ENCODE measurements at regions not wholly inside any gene's neighbourhood (a gene's known extent, or its start where the extent isn't known, plus 50 kb on each side); places are given as distances from the start of the nearest gene placed in this dataset.
A peak's percentile ranks its signal among the peaks of the same experiment; 100 is the strongest.

DNA sequence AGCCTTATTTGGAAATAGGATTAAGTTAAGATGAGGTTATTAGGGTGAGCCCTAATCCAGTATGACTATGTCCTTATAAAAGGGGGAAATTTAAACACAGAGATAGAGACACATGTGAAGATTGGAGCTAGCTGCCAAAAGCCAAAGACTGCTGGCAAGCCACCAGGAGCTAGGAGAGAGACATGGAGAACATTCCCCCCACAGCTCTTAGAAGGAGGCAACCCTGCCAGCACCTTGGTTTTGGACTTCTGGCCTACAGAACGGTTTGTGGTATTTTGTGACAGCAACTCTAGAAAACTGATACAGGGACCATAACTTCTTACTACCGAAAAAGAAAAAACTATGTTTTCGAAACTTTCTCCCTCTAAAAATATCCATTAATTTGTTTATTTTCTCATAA, 245.3 kb upstream of the RARB start:
- Histone ChIP-seq H3K4me3 (replicated peaks in 1 of 3; ENCODE audit: low read depth in 2 of 3, low read length in 3 of 3) (no peak overlapping the region), H3K27ac (ENCODE audit: low read depth in 1 of 2, low read length in 2 of 2) (no peak overlapping the region), H3K79me2 (ENCODE audit: insufficient read depth, low read length) (no peaks in the 10 kb centered on the region), H3K4me2 (replicated peaks; ENCODE audit: extremely low read depth, low read length, poor library complexity, severe bottlenecking) (no peak overlapping the region), H3K36me3 (replicated peaks in 1 of 2; ENCODE audit: control insufficient read depth in 1 of 2, insufficient read depth in 2 of 2, low read length in 2 of 2) (no peaks in the 10 kb centered on the region), H3K9me3 (replicated peaks in 1 of 2; ENCODE audit: control insufficient read depth in 1 of 2, insufficient read depth in 1 of 2, low read length in 2 of 2) (peaks cover 3 to 4% of the 10 kb centered on the region in 2 donors), H2AFZ (ENCODE audit: insufficient read depth, low read depth, low read length, poor library complexity, severe bottlenecking) (no peak overlapping the region), H3K4me1 (ENCODE audit: control insufficient read depth in 1 of 2, insufficient read depth in 2 of 2, low read length in 2 of 2) (no peaks in the 10 kb centered on the region), H4K20me1 (ENCODE audit: insufficient read depth, low read length) (no peaks in the 10 kb centered on the region), H3K9ac (ENCODE audit: insufficient read depth, low read length, poor library complexity, severe bottlenecking) (no peak overlapping the region), H3K27me3 (ENCODE audit: control insufficient read depth in 2 of 2, insufficient read depth in 2 of 2, low read length in 2 of 2) (no peaks in the 10 kb centered on the region)
- Mint-ChIP-seq H3K27me3 (ENCODE audit: low read depth in 3 of 3) (no peaks in the 10 kb centered on the region), H3K4me1 (no peaks in the 10 kb centered on the region), H3K4me3 (no peak overlapping the region), H3K27ac (peak overlapping the region in 1 of 7 donors; percentile 68), H3K9me3 (peaks cover 0 to 9% (median 2%) of the 10 kb centered on the region in 7 donors), H3K36me3 (no peaks in the 10 kb centered on the region)
- WGBS (ENCODE audit: insufficient coverage) = 100% methylated on average over 2 of the region's 3 CpGs
- TF ChIP-seq, protein P1, sequence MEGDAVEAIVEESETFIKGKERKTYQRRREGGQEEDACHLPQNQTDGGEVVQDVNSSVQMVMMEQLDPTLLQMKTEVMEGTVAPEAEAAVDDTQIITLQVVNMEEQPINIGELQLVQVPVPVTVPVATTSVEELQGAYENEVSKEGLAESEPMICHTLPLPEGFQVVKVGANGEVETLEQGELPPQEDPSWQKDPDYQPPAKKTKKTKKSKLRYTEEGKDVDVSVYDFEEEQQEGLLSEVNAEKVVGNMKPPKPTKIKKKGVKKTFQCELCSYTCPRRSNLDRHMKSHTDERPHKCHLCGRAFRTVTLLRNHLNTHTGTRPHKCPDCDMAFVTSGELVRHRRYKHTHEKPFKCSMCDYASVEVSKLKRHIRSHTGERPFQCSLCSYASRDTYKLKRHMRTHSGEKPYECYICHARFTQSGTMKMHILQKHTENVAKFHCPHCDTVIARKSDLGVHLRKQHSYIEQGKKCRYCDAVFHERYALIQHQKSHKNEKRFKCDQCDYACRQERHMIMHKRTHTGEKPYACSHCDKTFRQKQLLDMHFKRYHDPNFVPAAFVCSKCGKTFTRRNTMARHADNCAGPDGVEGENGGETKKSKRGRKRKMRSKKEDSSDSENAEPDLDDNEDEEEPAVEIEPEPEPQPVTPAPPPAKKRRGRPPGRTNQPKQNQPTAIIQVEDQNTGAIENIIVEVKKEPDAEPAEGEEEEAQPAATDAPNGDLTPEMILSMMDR (IDR thresholded peaks at IDR 0.05) = no peak
- DNase-seq = no peak
- intact Hi-C loops (cut with micrococcal nuclease) = no loop called here

DNA sequence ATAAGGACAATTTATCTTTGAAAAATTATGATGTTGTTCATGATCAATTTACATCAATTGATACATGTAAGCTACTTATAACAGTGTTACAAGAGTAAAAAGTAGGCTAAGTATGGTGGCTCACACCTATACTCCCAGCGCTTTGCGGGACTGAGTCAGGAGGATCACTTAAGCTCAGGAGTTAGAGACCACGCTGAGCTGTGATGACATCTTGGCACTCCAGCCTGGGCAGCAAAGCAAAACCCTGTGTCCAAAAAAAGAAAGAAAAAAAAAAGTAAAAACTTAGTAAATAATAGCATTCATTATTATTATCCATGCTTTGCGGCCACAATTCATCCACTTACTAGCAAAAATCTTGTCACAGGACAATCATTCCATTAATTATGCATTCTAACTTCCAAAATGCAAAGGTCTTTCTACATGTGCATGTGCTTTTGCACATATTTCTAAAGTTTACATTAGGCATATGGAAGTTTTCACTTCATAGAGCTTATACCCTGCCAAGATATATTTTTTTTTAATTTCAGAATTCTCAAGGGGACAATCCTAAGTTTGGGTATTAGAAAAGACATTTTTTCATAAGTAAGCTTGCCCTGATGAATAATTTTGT, 243.3 kb upstream of the RARB start:
- no peaks in the 10 kb centered on the region for H3K79me2 ChIP-seq (ENCODE audit: insufficient read depth, low read length)
- no peaks in the 10 kb centered on the region for H3K4me1 ChIP-seq (ENCODE audit: control insufficient read depth in 1 of 2, insufficient read depth in 2 of 2, low read length in 2 of 2)
- no CpG with 5 or more reads among the region's 4 CpGs for WGBS (ENCODE audit: insufficient coverage)
- Mint-ChIP-seq H3K36me3 (no peaks in the 10 kb centered on the region), H3K9me3 (peaks cover 0 to 14% (median 3%) of the 10 kb centered on the region in 7 donors), H3K27ac (no peak overlapping the region), H3K27me3 (ENCODE audit: low read depth in 3 of 3) (no peaks in the 10 kb centered on the region), H3K4me1 (no peaks in the 10 kb centered on the region), H3K4me3 (no peak overlapping the region)
- H3K9ac ChIP-seq (ENCODE audit: insufficient read depth, low read length, poor library complexity, severe bottlenecking) = no peak overlapping the region
- H4K20me1 ChIP-seq (ENCODE audit: insufficient read depth, low read length) = no peaks in the 10 kb centered on the region
- H3K9me3 ChIP-seq (replicated peaks in 1 of 2; ENCODE audit: control insufficient read depth in 1 of 2, insufficient read depth in 1 of 2, low read length in 2 of 2) = peaks cover 9 to 12% of the 10 kb centered on the region in 2 donors
- no peak overlapping the region for H3K27ac ChIP-seq (ENCODE audit: low read depth in 1 of 2, low read length in 2 of 2)
- no peak for DNase-seq
- no peak overlapping the region for H3K4me2 ChIP-seq (replicated peaks; ENCODE audit: extremely low read depth, low read length, poor library complexity, severe bottlenecking)
- H2AFZ ChIP-seq (ENCODE audit: insufficient read depth, low read depth, low read length, poor library complexity, severe bottlenecking) = no peak overlapping the region
- no peak overlapping the region for H3K4me3 ChIP-seq (replicated peaks in 1 of 3; ENCODE audit: low read depth in 2 of 3, low read length in 3 of 3)
- no peaks in the 10 kb centered on the region for H3K27me3 ChIP-seq (ENCODE audit: control insufficient read depth in 2 of 2, insufficient read depth in 2 of 2, low read length in 2 of 2)
- intact Hi-C loops (cut with micrococcal nuclease) = no loop called here
- no peaks in the 10 kb centered on the region for H3K36me3 ChIP-seq (replicated peaks in 1 of 2; ENCODE audit: control insufficient read depth in 1 of 2, insufficient read depth in 2 of 2, low read length in 2 of 2)
- TF ChIP-seq, protein P1 (IDR thresholded peaks at IDR 0.05) = no peak

Data from CD14-positive monocyte (primary cell).